ENCODE measurements at regions not wholly inside any gene's neighbourhood (a gene's known extent, or its start where the extent isn't known, plus 50 kb on each side); places are given as distances from the start of the nearest gene placed in this dataset.

- DNase-seq: no peak
Observed at GRCh38 chr1:118339400-118340124, 154.5 kb upstream of the SPAG17 start.

- DNase-seq: no peak
Observed at GRCh38 chr1:118338936-118339335, 153.9 kb upstream of the SPAG17 start.

GRCh38 chr1:118337346-118337745 lies 152.3 kb upstream of the SPAG17 start:
- no peak for DNase-seq

- no peak for DNase-seq
Observed at GRCh38 chr1:118335331-118335732, 150.3 kb upstream of the SPAG17 start.

GRCh38 chr1:118334506-118334905 lies 149.5 kb upstream of the SPAG17 start:
- no peak for DNase-seq

- no peak for DNase-seq
Observed at GRCh38 chr1:118333601-118334210, 148.7 kb upstream of the SPAG17 start.

- DNase-seq: no peak
Observed at GRCh38 chr1:118326960-118327629, 142.1 kb upstream of the SPAG17 start.

GRCh38 chr1:118325550-118326225 lies 140.7 kb upstream of the SPAG17 start:
- DNase-seq: no peak

GRCh38 chr1:118323246-118323645 lies 138.2 kb upstream of the SPAG17 start:
- no peak for DNase-seq

GRCh38 chr1:118322331-118322730 lies 137.3 kb upstream of the SPAG17 start:
- DNase-seq: no peak

GRCh38 chr1:118321840-118322239 lies 136.8 kb upstream of the SPAG17 start:
- DNase-seq: no peak

GRCh38 chr1:118317842-118318614 lies 133.0 kb upstream of the SPAG17 start:
- no peak for DNase-seq

- no peak for DNase-seq
Observed at GRCh38 chr1:118306851-118307250, 121.8 kb upstream of the SPAG17 start.

GRCh38 chr1:118304722-118305359 lies 119.8 kb upstream of the SPAG17 start:
- no peak for DNase-seq

- no peak for DNase-seq
Observed at GRCh38 chr1:118303534-118303933, 118.5 kb upstream of the SPAG17 start.

- DNase-seq: no peak
Observed at GRCh38 chr1:118303064-118303463, 118.0 kb upstream of the SPAG17 start.

GRCh38 chr1:118302145-118302544 lies 117.1 kb upstream of the SPAG17 start:
- DNase-seq: no peak

- no peak for DNase-seq
Observed at GRCh38 chr1:118300808-118301207, 115.8 kb upstream of the SPAG17 start.

GRCh38 chr1:118298397-118298796 lies 113.4 kb upstream of the SPAG17 start:
- no peak for DNase-seq

GRCh38 chr1:118297521-118297920 lies 112.5 kb upstream of the SPAG17 start:
- no peak for DNase-seq

GRCh38 chr1:118294875-118295642 lies 110.0 kb upstream of the SPAG17 start:
- no peak for DNase-seq

- no peak for DNase-seq
Observed at GRCh38 chr1:118291661-118292060, 106.6 kb upstream of the SPAG17 start.

Data from NCI-H1105 treated with DMSO at 0.1 percent for 48 hours (cell line).